CD14-positive monocyte (primary cell): ENCODE measurements at regions not wholly inside any gene's neighbourhood (a gene's known extent, or its start where the extent isn't known, plus 50 kb on each side); places are given as distances from the start of the nearest gene placed in this dataset.

Experiments used
- DNase-seq, 3 donors: peaks; one replicate each; pipeline ENCODE4 v3.0.0-alpha.2; 2011 to 2022
- H2AFZ ChIP-seq: 2 replicates; pipeline ENCODE4 v1.6.0; 2012; ENCODE audit warnings: mild to moderate bottlenecking, low read depth, low read length, inconsistent platforms; ENCODE audit not compliant: insufficient read depth, poor library complexity, severe bottlenecking
- H3K27ac ChIP-seq, 2 donors: 1 replicate in 1 of 2; 2 replicates in 1 of 2; pipeline ENCODE4 v1.5.1; 2012 to 2013; ENCODE audit warnings: low read length in 2 of 2, control low read depth in 1 of 2, inconsistent platforms in 1 of 2, low read depth in 1 of 2, mild to moderate bottlenecking in 1 of 2
- H3K27me3 ChIP-seq, 2 donors: one replicate each; pipeline versions ENCODE4 v1.6.0 to v1.6.1; 2011 to 2013; ENCODE audit warnings: low read length in 2 of 2; ENCODE audit not compliant: control insufficient read depth in 2 of 2, insufficient read depth in 2 of 2
- H3K36me3 ChIP-seq, 2 donors: replicated peaks in 1 of 2; 1 replicate in 1 of 2; 2 replicates in 1 of 2; pipeline versions ENCODE4 v1.5.1 to v1.6.1; 2012 to 2013; ENCODE audit warnings: low read length in 2 of 2, control low read depth in 1 of 2, inconsistent platforms in 1 of 2, mild to moderate bottlenecking in 1 of 2; ENCODE audit not compliant: insufficient read depth in 2 of 2, control insufficient read depth in 1 of 2
- H3K4me1 ChIP-seq, 2 donors: 1 replicate in 1 of 2; 2 replicates in 1 of 2; pipeline versions ENCODE4 v1.5.1 to v1.6.1; 2012 to 2013; ENCODE audit warnings: low read length in 2 of 2, control low read depth in 1 of 2, inconsistent platforms in 1 of 2, mild to moderate bottlenecking in 1 of 2, moderate library complexity in 1 of 2; ENCODE audit not compliant: insufficient read depth in 2 of 2, control insufficient read depth in 1 of 2
- H3K4me2 ChIP-seq: replicated peaks from 2 replicates; pipeline ENCODE3; 2012; ENCODE audit warnings: low read length, moderate library complexity, mild to moderate bottlenecking; ENCODE audit not compliant: poor library complexity, severe bottlenecking; ENCODE audit errors: extremely low read depth
- H3K4me3 ChIP-seq, 3 experiments: fragments of 200-600 bp in 1 of 3; sonication (generic) in 1 of 3; replicated peaks in 1 of 3; 1 replicate in 2 of 3; 2 replicates in 1 of 3; pipeline ENCODE4 v1.5.1; 2011 to 2013; ENCODE audit warnings: low read length in 3 of 3, mild to moderate bottlenecking in 3 of 3, control low read depth in 2 of 3, low read depth in 2 of 3, inconsistent platforms in 1 of 3, moderate library complexity in 1 of 3
- H3K79me2 ChIP-seq: 2 replicates; pipeline ENCODE4 v1.6.0; 2012; ENCODE audit warnings: mild to moderate bottlenecking, control low read depth, inconsistent platforms, low read length, moderate library complexity; ENCODE audit not compliant: insufficient read depth
- H3K9ac ChIP-seq: 2 replicates; pipeline ENCODE4 v1.6.0; 2017; ENCODE audit warnings: low read length, mild to moderate bottlenecking; ENCODE audit not compliant: insufficient read depth, poor library complexity, severe bottlenecking
- H3K9me3 ChIP-seq, 2 donors: replicated peaks in 1 of 2; 1 replicate in 1 of 2; 2 replicates in 1 of 2; pipeline versions ENCODE4 v1.5.1 to v1.6.1; 2012 to 2013; ENCODE audit warnings: low read length in 2 of 2, control low read depth in 1 of 2; ENCODE audit not compliant: control insufficient read depth in 1 of 2, insufficient read depth in 1 of 2
- H4K20me1 ChIP-seq: 2 replicates; pipeline ENCODE4 v1.6.0; 2012; ENCODE audit warnings: mild to moderate bottlenecking, low read length, control low read depth, moderate library complexity; ENCODE audit not compliant: insufficient read depth
- H3K27ac Mint-ChIP-seq, 7 donors: one replicate each; pipeline ENCODE4 v1.8.0; 2020; ENCODE audit warnings: mild to moderate bottlenecking in 7 of 7, mixed read lengths in 7 of 7, moderate library complexity in 6 of 7, inconsistent platforms in 2 of 7
- H3K27me3 Mint-ChIP-seq, 3 donors: one replicate each; pipeline ENCODE4 v1.8.0; 2021 to 2022; ENCODE audit warnings: low read depth in 3 of 3, mild to moderate bottlenecking in 3 of 3, mixed read lengths in 3 of 3, moderate library complexity in 3 of 3, inconsistent platforms in 1 of 3
- H3K36me3 Mint-ChIP-seq, 2 donors: one replicate each; pipeline ENCODE4 v1.8.0; 2020; ENCODE audit warnings: mixed read lengths in 2 of 2, inconsistent platforms in 1 of 2, mild to moderate bottlenecking in 1 of 2
- H3K4me1 Mint-ChIP-seq: one replicate; pipeline ENCODE4 v1.8.0; 2020; ENCODE audit warnings: mild to moderate bottlenecking, mixed read lengths
- H3K4me3 Mint-ChIP-seq, 2 donors: one replicate each; pipeline ENCODE4 v1.8.0; 2020; ENCODE audit warnings: mild to moderate bottlenecking in 2 of 2, mixed read lengths in 2 of 2, moderate library complexity in 1 of 2
- H3K9me3 Mint-ChIP-seq, 7 donors: one replicate each; pipeline ENCODE4 v1.8.0; 2020 to 2022; ENCODE audit warnings: mixed read lengths in 7 of 7, mild to moderate bottlenecking in 6 of 7, moderate library complexity in 6 of 7, inconsistent platforms in 2 of 7
- CTCF ChIP-seq: fragments of 200-600 bp; IDR thresholded peaks from one replicate; pipeline ENCODE4 v1.8.0; 2022; ENCODE audit warnings: antibody characterized with exemption, mild to moderate bottlenecking
- WGBS: methylation state at CpG from one replicate; pipeline ENCODE4 v1.1.5; 2013; ENCODE audit warnings: missing lambda C conversion rate; ENCODE audit not compliant: insufficient coverage; 5-methylcytosine and 5-hydroxymethylcytosine counted together
- intact Hi-C, 2 donors: fragments of 100-400 bp; cut with micrococcal nuclease; formaldehyde crosslinking; loops; one replicate each; pipeline versions ENCODE4 v1.15.0 to v1.15.1; 2023

GRCh38 chr6:4675121-4675520 lies 101.1 kb upstream of the CDYL start:
- no peak overlapping the region for H2AFZ ChIP-seq
- no peak overlapping the region for H3K4me2 ChIP-seq
- intact Hi-C loops = no loop called here
- no peak overlapping the region for H3K27ac ChIP-seq
- no peak for TF ChIP-seq CTCF
- H3K79me2 ChIP-seq = no peaks in the 10 kb centered on the region
- Mint-ChIP-seq H3K4me1 (peaks cover 2% of the 10 kb centered on the region), H3K9me3 (peaks cover 0 to 9% (median 0%) of the 10 kb centered on the region in 7 donors), H3K27me3 (peaks cover 0 to 9% (median 3%) of the 10 kb centered on the region in 3 donors), H3K27ac (no peak overlapping the region), H3K36me3 (no peaks in the 10 kb centered on the region), H3K4me3 (no peak overlapping the region)
- H3K4me1 ChIP-seq = no peaks in the 10 kb centered on the region
- H3K9me3 ChIP-seq = no peaks in the 10 kb centered on the region
- WGBS = 89% methylated on average over 4 of the region's 6 CpGs
- H3K4me3 ChIP-seq = no peak overlapping the region
- H3K9ac ChIP-seq = no peak overlapping the region
- H3K27me3 ChIP-seq = no peaks in the 10 kb centered on the region
- DNase-seq = no peak
- H3K36me3 ChIP-seq = no peaks in the 10 kb centered on the region
- H4K20me1 ChIP-seq = no peaks in the 10 kb centered on the region

- Histone ChIP-seq H4K20me1 (no peaks in the 10 kb centered on the region), H3K4me3 (no peak overlapping the region), H2AFZ (no peak overlapping the region), H3K9ac (no peak overlapping the region), H3K4me1 (no peaks in the 10 kb centered on the region), H3K27me3 (no peaks in the 10 kb centered on the region), H3K27ac (no peak overlapping the region), H3K79me2 (no peaks in the 10 kb centered on the region), H3K9me3 (no peaks in the 10 kb centered on the region), H3K4me2 (no peak overlapping the region), H3K36me3 (no peaks in the 10 kb centered on the region)
- Mint-ChIP-seq H3K4me1 (peaks cover 2% of the 10 kb centered on the region), H3K9me3 (peaks cover 0 to 5% (median 0%) of the 10 kb centered on the region in 7 donors), H3K27ac (no peak overlapping the region), H3K4me3 (no peak overlapping the region), H3K27me3 (peaks cover 0 to 9% (median 3%) of the 10 kb centered on the region in 3 donors), H3K36me3 (no peaks in the 10 kb centered on the region)
- intact Hi-C loops = no loop called here
- 72% methylated on average over 3 of the region's 3 CpGs for WGBS
- no peak for TF ChIP-seq CTCF
- DNase-seq = no peak
Observed at GRCh38 chr6:4673861-4674260, 102.3 kb upstream of the CDYL start.
